Liver (tissue), 3 donors: ENCODE measurements at regions not wholly inside any gene's neighbourhood (a gene's known extent, or its start where the extent isn't known, plus 50 kb on each side); places are given as distances from the start of the nearest gene placed in this dataset.

Experiments used
- CTCF ChIP-seq: fragments of 150-350 bp; IDR thresholded peaks from 2 replicates; pipeline ENCODE4 v1.5.1; 2017; ENCODE audit warnings: improper control_type of control experiment, low read depth, low read length; ENCODE audit not compliant: missing input control
- EGR1 ChIP-seq, 2 donors: IDR thresholded peaks; 2 replicates each; pipeline ENCODE4 v1.6.1; 2016 to 2018; ENCODE audit warnings: antibody characterized with exemption in 2 of 2, low read depth in 2 of 2
- FOXA1 ChIP-seq: IDR thresholded peaks from 2 replicates; pipeline ENCODE4 v1.6.1; 2016; ENCODE audit warnings: antibody characterized with exemption
- FOXA2 ChIP-seq: IDR thresholded peaks from 2 replicates; pipeline ENCODE4 v1.6.1; 2016; ENCODE audit warnings: antibody characterized with exemption
- HNF4G ChIP-seq: IDR thresholded peaks from 2 replicates; pipeline ENCODE4 v1.6.1; 2016; ENCODE audit warnings: antibody characterized with exemption
- JUND ChIP-seq, 2 donors: IDR thresholded peaks; 2 replicates each; pipeline ENCODE4 v1.6.1; 2016; ENCODE audit warnings: antibody characterized with exemption in 2 of 2
- MAX ChIP-seq: IDR thresholded peaks from 2 replicates; pipeline ENCODE4 v1.6.1; 2016; ENCODE audit warnings: antibody characterized with exemption
- RAD21 ChIP-seq, 2 donors: IDR thresholded peaks; 2 replicates each; pipeline ENCODE4 v1.6.1; 2016; ENCODE audit warnings: antibody characterized with exemption in 2 of 2, mild to moderate bottlenecking in 2 of 2
- RXRA ChIP-seq, 2 donors: IDR thresholded peaks; 2 replicates each; pipeline ENCODE4 v1.6.1; 2017 to 2018; ENCODE audit warnings: antibody characterized with exemption in 2 of 2, mild to moderate bottlenecking in 1 of 2
- TAF1 ChIP-seq: conservative IDR thresholded peaks from 2 replicates; pipeline ENCODE4 v1.6.1; 2016; ENCODE audit warnings: antibody characterized with exemption, mild to moderate bottlenecking
- YY1 ChIP-seq: IDR thresholded peaks from 2 replicates; pipeline ENCODE4 v1.6.1; 2016; ENCODE audit warnings: antibody characterized with exemption, mild to moderate bottlenecking
- TF ChIP-seq, protein P1 (sequence below): IDR thresholded peaks from 2 replicates; pipeline ENCODE4 v1.6.1; 2016; ENCODE audit warnings: antibody characterized with exemption
- TF ChIP-seq, protein P2 (sequence below): IDR thresholded peaks from 2 replicates; pipeline ENCODE4 v1.6.1; 2016; ENCODE audit warnings: antibody characterized with exemption, mild to moderate bottlenecking
- donor health status: healthy.
- donor health status: healthy.

DNA sequence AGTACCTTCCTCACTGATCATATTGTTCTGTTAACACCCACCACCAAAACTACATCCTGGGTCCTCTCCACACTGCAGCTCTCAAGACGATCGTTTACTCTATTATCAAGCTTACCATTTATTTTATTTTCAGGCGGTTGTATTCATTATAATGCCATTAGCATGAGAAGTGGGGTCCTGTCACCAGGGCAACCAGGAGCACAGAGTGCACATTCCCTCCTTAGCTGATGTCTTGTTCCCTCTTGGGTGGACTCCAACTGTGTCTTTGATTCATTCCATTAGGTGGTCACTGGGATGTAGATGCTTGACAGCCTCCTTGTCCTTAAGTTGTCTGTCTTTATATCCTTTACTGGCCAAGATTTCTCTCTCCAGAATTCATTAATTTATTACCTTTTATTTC is 965.9 kb upstream of the EEF2KMT start:
- no peak for TF ChIP-seq TAF1
- TF ChIP-seq CTCF: no peak
- TF ChIP-seq MAX: no peak
- no peak for TF ChIP-seq FOXA1
- TF ChIP-seq RAD21 (IDR thresholded peaks at IDR 0.05): no peak
- no peak for TF ChIP-seq HNF4G
- TF ChIP-seq, protein P1, sequence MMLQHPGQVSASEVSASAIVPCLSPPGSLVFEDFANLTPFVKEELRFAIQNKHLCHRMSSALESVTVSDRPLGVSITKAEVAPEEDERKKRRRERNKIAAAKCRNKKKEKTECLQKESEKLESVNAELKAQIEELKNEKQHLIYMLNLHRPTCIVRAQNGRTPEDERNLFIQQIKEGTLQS: no peak
- TF ChIP-seq RXRA (IDR thresholded peaks at IDR 0.05): no peak
- no peak for TF ChIP-seq YY1
- no peak for TF ChIP-seq FOXA2
- TF ChIP-seq EGR1 (IDR thresholded peaks at IDR 0.05; ENCODE audit: low read depth in 2 of 2): no peak
- TF ChIP-seq, protein P2, sequence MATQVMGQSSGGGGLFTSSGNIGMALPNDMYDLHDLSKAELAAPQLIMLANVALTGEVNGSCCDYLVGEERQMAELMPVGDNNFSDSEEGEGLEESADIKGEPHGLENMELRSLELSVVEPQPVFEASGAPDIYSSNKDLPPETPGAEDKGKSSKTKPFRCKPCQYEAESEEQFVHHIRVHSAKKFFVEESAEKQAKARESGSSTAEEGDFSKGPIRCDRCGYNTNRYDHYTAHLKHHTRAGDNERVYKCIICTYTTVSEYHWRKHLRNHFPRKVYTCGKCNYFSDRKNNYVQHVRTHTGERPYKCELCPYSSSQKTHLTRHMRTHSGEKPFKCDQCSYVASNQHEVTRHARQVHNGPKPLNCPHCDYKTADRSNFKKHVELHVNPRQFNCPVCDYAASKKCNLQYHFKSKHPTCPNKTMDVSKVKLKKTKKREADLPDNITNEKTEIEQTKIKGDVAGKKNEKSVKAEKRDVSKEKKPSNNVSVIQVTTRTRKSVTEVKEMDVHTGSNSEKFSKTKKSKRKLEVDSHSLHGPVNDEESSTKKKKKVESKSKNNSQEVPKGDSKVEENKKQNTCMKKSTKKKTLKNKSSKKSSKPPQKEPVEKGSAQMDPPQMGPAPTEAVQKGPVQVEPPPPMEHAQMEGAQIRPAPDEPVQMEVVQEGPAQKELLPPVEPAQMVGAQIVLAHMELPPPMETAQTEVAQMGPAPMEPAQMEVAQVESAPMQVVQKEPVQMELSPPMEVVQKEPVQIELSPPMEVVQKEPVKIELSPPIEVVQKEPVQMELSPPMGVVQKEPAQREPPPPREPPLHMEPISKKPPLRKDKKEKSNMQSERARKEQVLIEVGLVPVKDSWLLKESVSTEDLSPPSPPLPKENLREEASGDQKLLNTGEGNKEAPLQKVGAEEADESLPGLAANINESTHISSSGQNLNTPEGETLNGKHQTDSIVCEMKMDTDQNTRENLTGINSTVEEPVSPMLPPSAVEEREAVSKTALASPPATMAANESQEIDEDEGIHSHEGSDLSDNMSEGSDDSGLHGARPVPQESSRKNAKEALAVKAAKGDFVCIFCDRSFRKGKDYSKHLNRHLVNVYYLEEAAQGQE: no peak
- no peak for TF ChIP-seq JUND (IDR thresholded peaks at IDR 0.05)
